Panc1 (cell line): ENCODE measurements at regions not wholly inside any gene's neighbourhood (a gene's known extent, or its start where the extent isn't known, plus 50 kb on each side); places are given as distances from the start of the nearest gene placed in this dataset.

Experiments
- CTCF ChIP-seq: fragments of 450-650 bp; IDR thresholded peaks from 2 replicates; pipeline ENCODE4 v1.5.1; 2017; ENCODE audit warnings: mild to moderate bottlenecking
- POLR2AphosphoS5 ChIP-seq: IDR thresholded peaks from 2 replicates; pipeline ENCODE4 v1.6.1; 2012; ENCODE audit warnings: mild to moderate bottlenecking, low read depth, low read length, moderate library complexity
- SIN3A ChIP-seq: IDR thresholded peaks from 2 replicates; pipeline ENCODE4 v1.6.1; 2012; ENCODE audit warnings: low read depth, mild to moderate bottlenecking, low read length, moderate library complexity, borderline replicate concordance; ENCODE audit not compliant: insufficient read depth

GRCh38 chr4:95638920-95639501 lies 90.2 kb upstream of the UNC5C start:
- TF ChIP-seq CTCF: no peak
- TF ChIP-seq POLR2AphosphoS5: no peak
- TF ChIP-seq SIN3A: no peak
